SK-N-MC (cell line): ENCODE measurements at regions not wholly inside any gene's neighbourhood (a gene's known extent, or its start where the extent isn't known, plus 50 kb on each side); places are given as distances from the start of the nearest gene placed in this dataset.

ENCODE experiments used
- EZH2 ChIP-seq: fragments of 200-600 bp; sonication (generic); IDR thresholded peaks from one replicate; pipeline ENCODE4 v1.6.1; 2017; ENCODE audit warnings: antibody characterized with exemption
- POLR2AphosphoS5 ChIP-seq: IDR thresholded peaks from 2 replicates; pipeline ENCODE4 v1.6.1; 2012; ENCODE audit warnings: mild to moderate bottlenecking, low read depth, low read length, borderline replicate concordance

GRCh38 chr5:110031402-110032140 is 341.8 kb downstream of the MAN2A1 start:
- TF ChIP-seq POLR2AphosphoS5, result no peak
- TF ChIP-seq EZH2, result no peak
